GM23248 (cell line): ENCODE measurements at regions not wholly inside any gene's neighbourhood (a gene's known extent, or its start where the extent isn't known, plus 50 kb on each side); places are given as distances from the start of the nearest gene placed in this dataset.

Experiments
- DNase-seq: peaks from one replicate; pipeline ENCODE4 v3.0.0-alpha.2; 2015
- H2AFZ ChIP-seq: fragments of 200-600 bp; sonication (generic); 2 replicates; pipeline ENCODE4 v1.6.1; 2016; ENCODE audit warnings: antibody characterized with exemption
- H3F3A ChIP-seq: fragments of 200-600 bp; sonication (generic); 2 replicates; pipeline ENCODE4 v1.6.1; 2016; ENCODE audit warnings: mild to moderate bottlenecking, antibody characterized with exemption, mixed run types; ENCODE audit not compliant: insufficient read depth
- H3K27ac ChIP-seq: fragments of 200-600 bp; sonication (generic); 2 replicates; pipeline ENCODE4 v1.5.1; 2016; ENCODE audit warnings: mild to moderate bottlenecking
- H3K27me3 ChIP-seq: fragments of 200-600 bp; sonication (generic); replicated peaks from 2 replicates; pipeline ENCODE4 v1.6.1; 2016; ENCODE audit warnings: mild to moderate bottlenecking; ENCODE audit not compliant: insufficient read depth
- H3K36me3 ChIP-seq: fragments of 200-600 bp; sonication (generic); 2 replicates; pipeline ENCODE4 v1.6.1; 2016; ENCODE audit warnings: low read depth, mild to moderate bottlenecking
- H3K4me1 ChIP-seq: fragments of 200-600 bp; sonication (generic); 2 replicates; pipeline ENCODE4 v1.6.1; 2016; ENCODE audit warnings: mild to moderate bottlenecking; ENCODE audit not compliant: insufficient read depth
- H3K4me2 ChIP-seq: fragments of 200-600 bp; sonication (generic); one replicate; pipeline ENCODE4 v1.6.1; 2016; ENCODE audit warnings: mild to moderate bottlenecking; ENCODE audit not compliant: unreplicated experiment
- H3K4me3 ChIP-seq: fragments of 200-600 bp; sonication (generic); 2 replicates; pipeline ENCODE4 v1.5.1; 2016; ENCODE audit warnings: mild to moderate bottlenecking
- H3K79me2 ChIP-seq: fragments of 200-600 bp; sonication (generic); 2 replicates; pipeline ENCODE4 v1.6.1; 2016; ENCODE audit warnings: mild to moderate bottlenecking; ENCODE audit not compliant: insufficient read depth
- H3K9ac ChIP-seq: fragments of 200-600 bp; sonication (generic); 2 replicates; pipeline ENCODE4 v1.6.1; 2016; ENCODE audit warnings: mild to moderate bottlenecking
- H3K9me2 ChIP-seq: fragments of 200-600 bp; sonication (generic); 2 replicates; pipeline ENCODE4 v1.6.1; 2016; ENCODE audit warnings: mixed run types, mild to moderate bottlenecking, moderate library complexity; ENCODE audit not compliant: insufficient read depth
- H3K9me3 ChIP-seq: fragments of 200-600 bp; sonication (generic); one replicate; pipeline ENCODE4 v1.6.1; 2017; ENCODE audit warnings: low read depth
- H4K20me1 ChIP-seq: fragments of 200-600 bp; sonication (generic); 2 replicates; pipeline ENCODE4 v1.6.0; 2016; ENCODE audit not compliant: insufficient read depth
- EZH2 ChIP-seq: fragments of 200-600 bp; sonication (generic); IDR thresholded peaks from 2 replicates; pipeline ENCODE4 v1.6.1; 2018; ENCODE audit warnings: antibody characterized with exemption, mild to moderate bottlenecking; ENCODE audit not compliant: insufficient read depth, poor library complexity, severe bottlenecking
- EZH2phosphoT487 ChIP-seq: fragments of 200-600 bp; sonication (generic); IDR thresholded peaks from 2 replicates; pipeline ENCODE4 v1.6.1; 2018; ENCODE audit warnings: antibody characterized with exemption, moderate library complexity, mild to moderate bottlenecking, low read depth; ENCODE audit not compliant: insufficient read depth
- WGBS, 2 experiments: methylation state at CpG; one replicate each; pipeline ENCODE4 v1.1.6; 2015 to 2017; ENCODE audit warnings: low lambda C conversion rate in 2 of 2, low coverage in 1 of 2; ENCODE audit errors: missing lambda C conversion rate in 2 of 2; 5-methylcytosine and 5-hydroxymethylcytosine counted together
- in situ Hi-C: fragments of 300-500 bp; cut with MboI; formaldehyde crosslinking; loops from 2 replicates; pipeline ENCODE4 v1.15.0; 2020

- Histone ChIP-seq H3K4me1 (peaks cover 7% of the 10 kb centered on the region; the same call in 1 of the 2 replicates), H2AFZ (no peak overlapping the region), H4K20me1 (no peaks in the 10 kb centered on the region), H3K9me3 (no peaks in the 10 kb centered on the region), H3K9me2 (no peaks in the 10 kb centered on the region), H3K4me3 (no peak overlapping the region), H3K79me2 (no peaks in the 10 kb centered on the region), H3K36me3 (no peaks in the 10 kb centered on the region), H3F3A (no peaks in the 10 kb centered on the region), H3K9ac (no peak overlapping the region), H3K27me3 (peaks cover 6% of the 10 kb centered on the region; the same call in 1 of the 2 replicates), H3K4me2 (no peak overlapping the region), H3K27ac (no peak overlapping the region)
- WGBS, 2 experiments: 0% methylated on average over 1 of the region's 1 CpG
- in situ Hi-C loops: no loop called here
- TF ChIP-seq EZH2phosphoT487 (no peak), EZH2 (no peak)
- DNase-seq: no peak
Measured at GRCh38 chr2:121002597-121002996, 266.9 kb downstream of the GLI2 start.

GRCh38 chr2:121003391-121003790, 267.7 kb downstream of the GLI2 start:
- Histone ChIP-seq H3K9me3 (no peaks in the 10 kb centered on the region), H3K27me3 (peaks cover 6% of the 10 kb centered on the region; the same call in 1 of the 2 replicates), H2AFZ (no peak overlapping the region), H4K20me1 (no peaks in the 10 kb centered on the region), H3K4me3 (no peak overlapping the region), H3K4me1 (peaks cover 7% of the 10 kb centered on the region; the same call in 1 of the 2 replicates), H3K79me2 (no peaks in the 10 kb centered on the region), H3F3A (no peaks in the 10 kb centered on the region), H3K36me3 (no peaks in the 10 kb centered on the region), H3K27ac (no peak overlapping the region), H3K4me2 (no peak overlapping the region), H3K9me2 (no peaks in the 10 kb centered on the region), H3K9ac (no peak overlapping the region)
- WGBS, 2 experiments: 62 to 64% methylated on average over 5 of the region's 5 CpGs
- DNase-seq: no peak
- in situ Hi-C loops: no loop called here
- TF ChIP-seq EZH2: no peak
- no peak for TF ChIP-seq EZH2phosphoT487

GRCh38 chr2:121004359-121004758, 268.7 kb downstream of the GLI2 start:
- H3K9me2 ChIP-seq: no peaks in the 10 kb centered on the region
- H3K4me2 ChIP-seq: no peak overlapping the region
- WGBS, 2 experiments: 53 to 63% methylated on average over 4 to 5 of the region's 5 CpGs
- H2AFZ ChIP-seq: no peak overlapping the region
- TF ChIP-seq EZH2phosphoT487: no peak
- TF ChIP-seq EZH2: no peak
- H3K27me3 ChIP-seq: peaks cover 6% of the 10 kb centered on the region; the same call in 1 of the 2 replicates
- H3K36me3 ChIP-seq: no peaks in the 10 kb centered on the region
- no peaks in the 10 kb centered on the region for H3K9me3 ChIP-seq
- no peaks in the 10 kb centered on the region for H3F3A ChIP-seq
- no peaks in the 10 kb centered on the region for H3K79me2 ChIP-seq
- H3K27ac ChIP-seq: no peak overlapping the region
- H3K4me1 ChIP-seq: peaks cover 7% of the 10 kb centered on the region; the same call in 1 of the 2 replicates
- DNase-seq: no peak
- in situ Hi-C loops: no loop called here
- H3K4me3 ChIP-seq: no peak overlapping the region
- no peak overlapping the region for H3K9ac ChIP-seq
- H4K20me1 ChIP-seq: no peaks in the 10 kb centered on the region

GRCh38 chr2:121004950-121005349, 269.3 kb downstream of the GLI2 start:
- 56 to 62% methylated on average over 6 of the region's 6 CpGs for WGBS, 2 experiments
- Histone ChIP-seq H3K27ac (no peak overlapping the region), H3K9me3 (no peaks in the 10 kb centered on the region), H2AFZ (no peak overlapping the region), H3K79me2 (no peaks in the 10 kb centered on the region), H3F3A (no peaks in the 10 kb centered on the region), H3K9ac (no peak overlapping the region), H3K4me1 (peaks cover 7% of the 10 kb centered on the region; the same call in 1 of the 2 replicates), H3K27me3 (peaks cover 11% of the 10 kb centered on the region; the same call in 1 of the 2 replicates), H3K4me3 (no peak overlapping the region), H3K4me2 (no peak overlapping the region), H3K36me3 (no peaks in the 10 kb centered on the region), H3K9me2 (no peaks in the 10 kb centered on the region), H4K20me1 (no peaks in the 10 kb centered on the region)
- DNase-seq: no peak
- no peak for TF ChIP-seq EZH2phosphoT487
- no peak for TF ChIP-seq EZH2
- in situ Hi-C loops: no loop called here

- H2AFZ ChIP-seq: no peak overlapping the region
- in situ Hi-C loops: no loop called here
- no peaks in the 10 kb centered on the region for H3F3A ChIP-seq
- H3K9me3 ChIP-seq: peaks cover 4% of the 10 kb centered on the region
- H3K27ac ChIP-seq: no peak overlapping the region
- no peak for TF ChIP-seq EZH2
- H3K4me1 ChIP-seq: peaks cover 7% of the 10 kb centered on the region; the same call in 1 of the 2 replicates
- H3K4me2 ChIP-seq: no peak overlapping the region
- DNase-seq: no peak
- H3K27me3 ChIP-seq: peaks cover 16% of the 10 kb centered on the region; the same call in 1 of the 2 replicates
- no peaks in the 10 kb centered on the region for H3K9me2 ChIP-seq
- H3K36me3 ChIP-seq: no peaks in the 10 kb centered on the region
- no peak overlapping the region for H3K9ac ChIP-seq
- no peaks in the 10 kb centered on the region for H4K20me1 ChIP-seq
- H3K4me3 ChIP-seq: no peak overlapping the region
- H3K79me2 ChIP-seq: no peaks in the 10 kb centered on the region
- 18 to 23% methylated on average over 3 of the region's 3 CpGs for WGBS, 2 experiments
Measured at GRCh38 chr2:121005453-121005852, 269.8 kb downstream of the GLI2 start.
